ENCODE measurements at regions not wholly inside any gene's neighbourhood (a gene's known extent, or its start where the extent isn't known, plus 50 kb on each side); places are given as distances from the start of the nearest gene placed in this dataset.

DNA sequence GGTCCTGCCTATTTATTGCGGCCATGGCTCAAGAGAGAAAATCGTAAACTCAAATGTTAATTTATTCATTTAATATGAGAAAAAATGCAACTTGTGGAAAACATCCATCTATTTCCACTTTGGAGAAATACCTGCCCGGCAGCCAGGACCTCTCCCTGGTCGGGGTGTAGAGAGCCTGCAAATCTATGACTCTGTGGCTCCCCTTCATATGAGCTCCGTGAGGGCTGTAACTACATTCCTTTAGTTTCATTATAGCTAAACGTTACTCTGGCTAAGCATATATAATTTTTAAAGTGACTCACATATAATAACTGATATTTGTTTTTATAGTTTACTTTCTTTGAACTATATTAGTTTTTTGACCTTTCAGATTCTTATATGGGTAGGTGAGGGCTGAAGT lies 857.8 kb upstream of the FAT3 start:
- H3K4me3 ChIP-seq (replicated peaks in 1 of 3; ENCODE audit: low read depth in 2 of 3, low read length in 3 of 3) = no peak overlapping the region
- no peak for TF ChIP-seq CTCF (IDR thresholded peaks at IDR 0.05)
- Mint-ChIP-seq H3K27me3 (ENCODE audit: low read depth in 3 of 3) (no peaks in the 10 kb centered on the region), H3K9me3 (peaks cover 0 to 5% (median 0%) of the 10 kb centered on the region in 7 donors), H3K27ac (no peak overlapping the region), H3K36me3 (no peaks in the 10 kb centered on the region), H3K4me3 (no peak overlapping the region), H3K4me1 (no peaks in the 10 kb centered on the region)
- no peak overlapping the region for H3K27ac ChIP-seq (ENCODE audit: low read depth in 1 of 2, low read length in 2 of 2)
- no peaks in the 10 kb centered on the region for H3K9me3 ChIP-seq (replicated peaks in 1 of 2; ENCODE audit: control insufficient read depth in 1 of 2, insufficient read depth in 1 of 2, low read length in 2 of 2)
- H3K79me2 ChIP-seq (ENCODE audit: insufficient read depth, low read length) = no peaks in the 10 kb centered on the region
- H2AFZ ChIP-seq (ENCODE audit: insufficient read depth, low read depth, low read length, poor library complexity, severe bottlenecking) = no peak overlapping the region
- no peaks in the 10 kb centered on the region for H3K4me1 ChIP-seq (ENCODE audit: control insufficient read depth in 1 of 2, insufficient read depth in 2 of 2, low read length in 2 of 2)
- H3K27me3 ChIP-seq (ENCODE audit: control insufficient read depth in 2 of 2, insufficient read depth in 2 of 2, low read length in 2 of 2) = no peaks in the 10 kb centered on the region
- WGBS (ENCODE audit: insufficient coverage) = 75% methylated on average over 2 of the region's 6 CpGs
- no peak overlapping the region for H3K4me2 ChIP-seq (replicated peaks; ENCODE audit: extremely low read depth, low read length, poor library complexity, severe bottlenecking)
- no peaks in the 10 kb centered on the region for H3K36me3 ChIP-seq (replicated peaks in 1 of 2; ENCODE audit: control insufficient read depth in 1 of 2, insufficient read depth in 2 of 2, low read length in 2 of 2)
- DNase-seq = no peak
- no peaks in the 10 kb centered on the region for H4K20me1 ChIP-seq (ENCODE audit: insufficient read depth, low read length)
- intact Hi-C loops (cut with micrococcal nuclease) = no loop called here
- H3K9ac ChIP-seq (ENCODE audit: insufficient read depth, low read length, poor library complexity, severe bottlenecking) = no peak overlapping the region

- no peak for TF ChIP-seq CTCF (IDR thresholded peaks at IDR 0.05)
- Mint-ChIP-seq H3K4me1 (no peaks in the 10 kb centered on the region), H3K9me3 (peaks cover 0 to 5% (median 0%) of the 10 kb centered on the region in 7 donors), H3K27ac (no peak overlapping the region), H3K27me3 (ENCODE audit: low read depth in 3 of 3) (no peaks in the 10 kb centered on the region), H3K36me3 (no peaks in the 10 kb centered on the region), H3K4me3 (no peak overlapping the region)
- Histone ChIP-seq H3K27me3 (ENCODE audit: control insufficient read depth in 2 of 2, insufficient read depth in 2 of 2, low read length in 2 of 2) (no peaks in the 10 kb centered on the region), H3K79me2 (ENCODE audit: insufficient read depth, low read length) (no peaks in the 10 kb centered on the region), H3K4me2 (replicated peaks; ENCODE audit: extremely low read depth, low read length, poor library complexity, severe bottlenecking) (no peak overlapping the region), H3K27ac (ENCODE audit: low read depth in 1 of 2, low read length in 2 of 2) (no peak overlapping the region), H3K36me3 (replicated peaks in 1 of 2; ENCODE audit: control insufficient read depth in 1 of 2, insufficient read depth in 2 of 2, low read length in 2 of 2) (no peaks in the 10 kb centered on the region), H4K20me1 (ENCODE audit: insufficient read depth, low read length) (no peaks in the 10 kb centered on the region), H3K4me1 (ENCODE audit: control insufficient read depth in 1 of 2, insufficient read depth in 2 of 2, low read length in 2 of 2) (no peaks in the 10 kb centered on the region), H3K9me3 (replicated peaks in 1 of 2; ENCODE audit: control insufficient read depth in 1 of 2, insufficient read depth in 1 of 2, low read length in 2 of 2) (no peaks in the 10 kb centered on the region), H3K4me3 (replicated peaks in 1 of 3; ENCODE audit: low read depth in 2 of 3, low read length in 3 of 3) (no peak overlapping the region), H2AFZ (ENCODE audit: insufficient read depth, low read depth, low read length, poor library complexity, severe bottlenecking) (no peak overlapping the region), H3K9ac (ENCODE audit: insufficient read depth, low read length, poor library complexity, severe bottlenecking) (no peak overlapping the region)
- DNase-seq = no peak
- 74% methylated on average over 5 of the region's 7 CpGs for WGBS (ENCODE audit: insufficient coverage)
- intact Hi-C loops (cut with micrococcal nuclease) = no loop called here
Observed at GRCh38 chr11:91365986-91366585, 858.5 kb upstream of the FAT3 start.

Data from CD14-positive monocyte (primary cell).